ENCODE measurements at regions not wholly inside any gene's neighbourhood (a gene's known extent, or its start where the extent isn't known, plus 50 kb on each side); places are given as distances from the start of the nearest gene placed in this dataset.

DNA sequence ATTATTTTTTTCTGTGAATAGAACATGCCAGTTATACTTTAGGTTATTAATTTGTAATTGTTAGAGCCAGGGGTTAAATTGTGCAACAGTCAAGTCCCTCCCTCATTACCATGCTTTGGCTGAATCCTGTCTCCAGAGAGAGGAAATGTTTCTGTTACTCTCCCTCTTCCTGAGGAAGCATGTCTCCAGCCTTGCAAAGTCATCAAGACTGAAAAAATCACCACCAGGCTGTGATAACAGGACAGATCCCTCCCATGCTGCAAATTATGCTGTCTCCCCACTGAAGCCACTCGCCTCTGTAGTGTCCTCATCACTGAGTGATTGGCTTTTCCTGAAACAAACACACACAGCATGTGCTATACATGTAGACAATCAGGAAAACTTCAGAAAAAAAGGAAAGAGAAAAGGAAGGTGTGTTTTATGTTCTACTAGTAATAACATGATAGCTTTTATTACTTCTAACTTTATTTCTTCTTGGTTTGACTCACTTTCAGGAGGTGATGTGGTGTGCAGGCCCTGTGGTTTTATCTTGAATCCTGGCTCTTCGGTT lies 290.0 kb upstream of the JAG1 start:
- no peak for DNase-seq (ENCODE audit: low spot score in 2 of 2)
- TF ChIP-seq POLR2A (IDR thresholded peaks at IDR 0.05), result no peak
- TF ChIP-seq CTCF (IDR thresholded peaks at IDR 0.05), result no peak
- WGBS, 2 donors, result 76 to 77% methylated on average over 2 of the region's 2 CpGs
- intact Hi-C loops (cut with DNase I; ENCODE audit: low total_unique reads), result no loop called here
- no peak overlapping the region for H3K4me3 ChIP-seq (ENCODE audit: low read depth, poor library complexity, severe bottlenecking)

- intact Hi-C loops (cut with DNase I; ENCODE audit: low total_unique reads), result no loop called here
- WGBS, 2 donors, result 82 to 88% methylated on average over 4 of the region's 4 CpGs
Observed at GRCh38 chr20:10965936-10966470, 292.2 kb upstream of the JAG1 start.

GRCh38 chr20:10970109-10970508 lies 296.3 kb upstream of the JAG1 start:
- WGBS, 2 donors, result 91 to 97% methylated on average over 1 of the region's 1 CpG
- intact Hi-C loops (cut with DNase I; ENCODE audit: low total_unique reads), result no loop called here
- no peak for DNase-seq (ENCODE audit: low spot score in 2 of 2)
- no peak for TF ChIP-seq CTCF (IDR thresholded peaks at IDR 0.05)
- no peak for TF ChIP-seq POLR2A (IDR thresholded peaks at IDR 0.05)
- H3K4me3 ChIP-seq (ENCODE audit: low read depth, poor library complexity, severe bottlenecking), result no peak overlapping the region

More at GRCh38 chr20:10965936-10966470, 292.2 kb upstream of the JAG1 start:
- no peak overlapping the region for H3K4me3 ChIP-seq (ENCODE audit: low read depth, poor library complexity, severe bottlenecking)
- TF ChIP-seq POLR2A (IDR thresholded peaks at IDR 0.05) (no peak), CTCF (IDR thresholded peaks at IDR 0.05) (no peak)
- DNase-seq (ENCODE audit: low spot score in 2 of 2), result no peak

DNA sequence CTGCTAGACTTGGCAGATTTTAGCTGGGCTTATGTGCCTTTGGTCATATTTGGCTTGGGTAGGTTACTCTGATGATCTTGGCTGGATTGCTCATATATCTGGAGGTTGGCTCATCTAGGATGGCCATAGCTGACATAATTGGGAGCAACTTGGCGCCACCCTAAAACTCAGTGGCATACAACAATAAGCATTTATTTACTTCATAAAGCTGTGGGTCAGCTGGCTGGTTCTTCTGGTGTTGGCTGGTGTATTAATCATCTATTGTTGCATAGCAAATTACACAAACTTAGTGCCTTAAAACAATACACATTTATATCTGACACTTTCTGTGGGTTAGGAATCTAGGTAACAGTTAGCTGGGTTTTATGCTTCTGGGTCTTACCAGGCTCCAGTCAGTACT lies 297.3 kb upstream of the JAG1 start:
- TF ChIP-seq CTCF (IDR thresholded peaks at IDR 0.05) (no peak), POLR2A (IDR thresholded peaks at IDR 0.05) (no peak)
- WGBS, 2 donors, result 78 to 86% methylated on average over 1 of the region's 1 CpG
- intact Hi-C loops (cut with DNase I; ENCODE audit: low total_unique reads), result no loop called here

GRCh38 chr20:10972219-10972860 lies 298.5 kb upstream of the JAG1 start:
- H3K4me3 ChIP-seq (ENCODE audit: low read depth, poor library complexity, severe bottlenecking), result no peak overlapping the region
- intact Hi-C loops (cut with DNase I; ENCODE audit: low total_unique reads), result no loop called here
- TF ChIP-seq POLR2A (IDR thresholded peaks at IDR 0.05), result no peak
- no peak for TF ChIP-seq CTCF (IDR thresholded peaks at IDR 0.05)
- no peak for DNase-seq (ENCODE audit: low spot score in 2 of 2)
- WGBS, 2 donors, result 78 to 79% methylated on average over 4 of the region's 4 CpGs

More for the DNA sequence above, 297.3 kb upstream of the JAG1 start:
- no peak overlapping the region for H3K4me3 ChIP-seq (ENCODE audit: low read depth, poor library complexity, severe bottlenecking)
- no peak for DNase-seq (ENCODE audit: low spot score in 2 of 2)

Data from lower leg skin (tissue), 4 donors.